ENCODE measurements at regions not wholly inside any gene's neighbourhood (a gene's known extent, or its start where the extent isn't known, plus 50 kb on each side); places are given as distances from the start of the nearest gene placed in this dataset.

DNA sequence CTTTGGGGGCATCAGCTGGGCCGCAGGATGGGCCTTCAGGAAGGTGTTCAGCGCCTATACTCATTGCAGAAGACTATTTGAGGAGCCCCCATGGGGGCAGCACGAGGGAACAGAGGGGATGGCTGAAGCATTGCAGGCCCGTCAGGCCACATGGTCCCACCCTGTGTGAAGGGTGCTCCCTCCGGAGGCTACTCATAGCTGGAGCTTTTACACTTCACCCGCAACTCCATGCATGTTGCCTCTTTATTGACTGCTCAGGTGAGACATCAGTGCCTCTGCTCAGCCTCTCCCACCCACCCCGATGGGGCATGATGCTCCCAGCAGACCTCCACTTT is 1500.9 kb downstream of the TBC1D22A start:
- TF ChIP-seq CTCF (conservative IDR thresholded peaks at IDR 0.05; ENCODE audit: low read depth, low read length) (no peak), POLR2A (IDR thresholded peaks at IDR 0.05; ENCODE audit: low read depth, low read length) (no peak), FOS (IDR thresholded peaks at IDR 0.05; ENCODE audit: low read depth, low read length) (no peak), MXI1 (IDR thresholded peaks at IDR 0.05; ENCODE audit: borderline replicate concordance, low read depth, low read length) (no peak)

All from IMR-90 (cell line).